Thoracic aorta (tissue), 2 donors: ENCODE measurements at regions not wholly inside any gene's neighbourhood (a gene's known extent, or its start where the extent isn't known, plus 50 kb on each side); places are given as distances from the start of the nearest gene placed in this dataset.

Experiments
- ATAC-seq: fragments of 150-250 bp; one replicate; pipeline ENCODE4 v1.8.0; 2017; ENCODE audit warnings: low read depth; ENCODE audit not compliant: insufficient number of reproducible peaks, low FRiP score
- DNase-seq: peaks from one replicate; pipeline ENCODE4 v3.0.0-alpha.2; 2020; ENCODE audit warnings: low spot score
- H3K27ac ChIP-seq, 2 donors: fragments of 200-600 bp; sonication (generic); 1 replicate in 1 of 2; 2 replicates in 1 of 2; pipeline ENCODE4 v1.5.1; 2016; ENCODE audit warnings: mild to moderate bottlenecking in 2 of 2, moderate library complexity in 2 of 2
- H3K27me3 ChIP-seq: fragments of 200-600 bp; sonication (generic); replicated peaks from 2 replicates; pipeline ENCODE4 v1.6.0; 2016; ENCODE audit warnings: mild to moderate bottlenecking; ENCODE audit not compliant: insufficient read depth
- H3K36me3 ChIP-seq: fragments of 200-600 bp; sonication (generic); one replicate; pipeline ENCODE4 v1.5.1; 2016
- H3K4me1 ChIP-seq, 2 donors: fragments of 200-600 bp; sonication (generic); 1 replicate in 1 of 2; 2 replicates in 1 of 2; pipeline versions ENCODE4 v1.5.1 to v1.6.0; 2016; ENCODE audit warnings: low read depth in 2 of 2, mild to moderate bottlenecking in 1 of 2; ENCODE audit not compliant: control insufficient read depth in 1 of 2
- H3K4me3 ChIP-seq: fragments of 200-600 bp; sonication (generic); 2 replicates; pipeline ENCODE4 v1.5.1; 2016; ENCODE audit warnings: mild to moderate bottlenecking
- H3K9me3 ChIP-seq: fragments of 200-600 bp; sonication (generic); 2 replicates; pipeline ENCODE4 v1.5.1; 2016
- CTCF ChIP-seq: fragments of 200-600 bp; sonication (generic); IDR thresholded peaks from one replicate; pipeline ENCODE4 v1.5.1; 2019; ENCODE audit warnings: antibody characterized with exemption

- no peaks in the 10 kb centered on the region for H3K36me3 ChIP-seq
- DNase-seq (no peak), ATAC-seq (no peak)
- H3K27ac ChIP-seq = no peak overlapping the region
- no peak for TF ChIP-seq CTCF
- no peak overlapping the region for H3K4me3 ChIP-seq
- H3K27me3 ChIP-seq = no peaks in the 10 kb centered on the region
- no peaks in the 10 kb centered on the region for H3K4me1 ChIP-seq
- no peaks in the 10 kb centered on the region for H3K9me3 ChIP-seq
Measured at GRCh38 chr4:132918096-132918495, 231.0 kb upstream of the PCDH10 start.

GRCh38 chr4:132923516-132923915, 225.6 kb upstream of the PCDH10 start:
- no peak for ATAC-seq
- TF ChIP-seq CTCF = no peak
- Histone ChIP-seq H3K9me3 (no peaks in the 10 kb centered on the region), H3K27me3 (no peaks in the 10 kb centered on the region), H3K4me1 (no peaks in the 10 kb centered on the region), H3K4me3 (no peak overlapping the region), H3K27ac (no peak overlapping the region), H3K36me3 (no peaks in the 10 kb centered on the region)
- DNase-seq = no peak

GRCh38 chr4:132934911-132935310, 214.2 kb upstream of the PCDH10 start:
- ATAC-seq (no peak), DNase-seq (no peak)
- Histone ChIP-seq H3K9me3 (no peaks in the 10 kb centered on the region), H3K4me1 (no peaks in the 10 kb centered on the region), H3K27me3 (no peaks in the 10 kb centered on the region), H3K36me3 (no peaks in the 10 kb centered on the region), H3K4me3 (no peak overlapping the region), H3K27ac (no peak overlapping the region)
- TF ChIP-seq CTCF = no peak

GRCh38 chr4:132955146-132955545, 193.9 kb upstream of the PCDH10 start:
- Histone ChIP-seq H3K4me3 (no peak overlapping the region), H3K27ac (no peak overlapping the region), H3K9me3 (no peaks in the 10 kb centered on the region), H3K36me3 (no peaks in the 10 kb centered on the region), H3K4me1 (no peaks in the 10 kb centered on the region), H3K27me3 (no peaks in the 10 kb centered on the region)
- DNase-seq = no peak
- TF ChIP-seq CTCF = no peak
- no peak for ATAC-seq

- Histone ChIP-seq H3K9me3 (no peaks in the 10 kb centered on the region), H3K4me3 (no peak overlapping the region), H3K27ac (no peak overlapping the region), H3K27me3 (no peaks in the 10 kb centered on the region), H3K36me3 (no peaks in the 10 kb centered on the region), H3K4me1 (no peaks in the 10 kb centered on the region)
- no peak for DNase-seq
- no peak for TF ChIP-seq CTCF
- no peak for ATAC-seq
Measured at GRCh38 chr4:132956962-132957361, 192.1 kb upstream of the PCDH10 start.
